ENCODE measurements at regions not wholly inside any gene's neighbourhood (a gene's known extent, or its start where the extent isn't known, plus 50 kb on each side); places are given as distances from the start of the nearest gene placed in this dataset.
A peak's percentile ranks its signal among the peaks of the same experiment; 100 is the strongest.

- no peak for DNase-seq
- H3K27ac ChIP-seq (ENCODE audit: low read length): no peak overlapping the region
- no peaks in the 10 kb centered on the region for H3K36me3 ChIP-seq (ENCODE audit: control insufficient read depth, insufficient read depth, low read length)
- H3K27me3 ChIP-seq (ENCODE audit: control insufficient read depth, insufficient read depth, low read length): no peaks in the 10 kb centered on the region
- WGBS (ENCODE audit: insufficient coverage): 100% methylated on average over 1 of the region's 5 CpGs
- H3K4me1 ChIP-seq (ENCODE audit: control insufficient read depth, insufficient read depth, low read length): no peaks in the 10 kb centered on the region
- H3K4me3 ChIP-seq (ENCODE audit: low read length): no peak overlapping the region
- H3K9me3 ChIP-seq (replicated peaks; ENCODE audit: control insufficient read depth, low read depth, low read length): no peaks in the 10 kb centered on the region
Observed at GRCh38 chr15:35764661-35765519, 218.9 kb upstream of the DPH6 start.

DNA sequence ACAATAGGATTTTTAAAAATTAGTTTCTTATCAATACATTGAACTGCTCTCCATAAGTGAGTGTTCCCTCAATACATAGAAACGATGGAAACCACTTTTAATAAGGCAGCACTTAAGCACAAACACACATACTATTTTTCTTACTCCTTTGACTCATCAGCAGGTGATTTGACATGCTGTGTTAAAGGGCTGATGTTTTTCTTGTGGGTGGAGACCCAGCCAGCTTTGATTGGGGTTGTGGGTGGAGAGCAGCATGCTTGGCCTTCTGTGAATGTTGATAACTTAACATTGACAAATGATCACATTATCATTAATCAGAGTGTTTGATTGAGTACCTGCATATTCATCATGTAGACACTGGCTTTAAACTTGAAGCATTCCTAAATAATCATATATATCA is 223.0 kb upstream of the DPH6 start:
- no peaks in the 10 kb centered on the region for H3K36me3 ChIP-seq (ENCODE audit: control insufficient read depth, insufficient read depth, low read length)
- H3K27ac ChIP-seq (ENCODE audit: low read length): no peak overlapping the region
- no peaks in the 10 kb centered on the region for H3K4me1 ChIP-seq (ENCODE audit: control insufficient read depth, insufficient read depth, low read length)
- no peak for DNase-seq
- no peak overlapping the region for H3K4me3 ChIP-seq (ENCODE audit: low read length)
- no CpG with 5 or more reads among the region's 1 CpG for WGBS (ENCODE audit: insufficient coverage)
- no peaks in the 10 kb centered on the region for H3K9me3 ChIP-seq (replicated peaks; ENCODE audit: control insufficient read depth, low read depth, low read length)
- no peaks in the 10 kb centered on the region for H3K27me3 ChIP-seq (ENCODE audit: control insufficient read depth, insufficient read depth, low read length)

DNA sequence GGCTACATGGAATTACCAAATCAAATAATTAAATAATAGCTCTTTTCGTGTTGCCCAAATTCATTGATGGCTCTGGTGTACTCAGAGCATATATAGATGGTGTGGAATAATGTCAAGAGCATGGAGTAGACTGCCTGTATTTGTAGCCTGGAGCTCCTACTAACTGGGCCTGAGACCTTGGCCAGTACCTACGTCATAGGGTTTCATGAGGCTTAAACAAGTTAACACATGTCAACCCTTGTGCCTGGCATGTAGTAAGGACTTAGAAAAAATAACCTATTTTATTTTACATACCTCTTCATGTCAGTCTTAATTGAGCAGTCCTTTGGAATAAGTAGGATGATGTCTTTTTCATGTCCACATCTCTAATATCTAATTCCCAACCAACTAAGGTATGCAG is 223.7 kb upstream of the DPH6 start:
- H3K36me3 ChIP-seq (ENCODE audit: control insufficient read depth, insufficient read depth, low read length): no peaks in the 10 kb centered on the region
- H3K27ac ChIP-seq (ENCODE audit: low read length): no peak overlapping the region
- whole genome bisulfite sequencing (ENCODE audit: insufficient coverage): no CpG with 5 or more reads among the region's 2 CpGs
- no peaks in the 10 kb centered on the region for H3K9me3 ChIP-seq (replicated peaks; ENCODE audit: control insufficient read depth, low read depth, low read length)
- H3K4me1 ChIP-seq (ENCODE audit: control insufficient read depth, insufficient read depth, low read length): no peaks in the 10 kb centered on the region
- no peak overlapping the region for H3K4me3 ChIP-seq (ENCODE audit: low read length)
- no peaks in the 10 kb centered on the region for H3K27me3 ChIP-seq (ENCODE audit: control insufficient read depth, insufficient read depth, low read length)
- no peak for DNase-seq

DNA sequence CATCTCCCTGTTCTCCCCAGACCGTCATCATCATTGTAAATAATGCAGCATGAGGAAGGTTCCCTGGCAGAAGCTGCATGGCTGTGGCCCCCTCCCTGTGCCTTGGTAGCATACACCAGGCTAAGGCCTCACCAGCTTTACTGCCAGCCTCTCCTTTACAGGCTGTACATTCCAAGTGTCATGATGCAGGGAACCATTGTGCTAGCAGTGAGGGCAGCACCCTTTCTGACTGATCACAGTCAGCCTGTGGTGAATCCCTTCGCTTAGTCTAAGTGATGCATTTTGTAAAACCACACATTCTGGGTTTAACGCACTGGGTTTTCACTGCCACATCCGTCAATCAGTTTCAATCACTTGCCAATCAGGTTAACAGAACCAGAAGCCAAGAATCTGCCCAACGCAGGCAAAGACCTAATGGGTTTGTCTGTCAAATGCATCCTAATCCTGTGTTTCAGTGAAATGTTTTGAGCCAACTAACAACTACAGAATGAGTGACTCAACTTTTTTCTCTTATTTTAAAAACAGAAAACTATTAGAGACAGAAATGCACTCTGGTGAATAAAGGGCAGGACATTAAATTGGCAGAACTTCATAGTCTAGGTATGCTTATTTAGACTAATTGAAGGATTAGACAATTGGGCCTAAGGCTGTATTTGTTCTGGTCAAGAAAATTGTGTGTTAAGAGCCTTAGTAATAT is 225.9 kb upstream of the DPH6 start:
- 96% methylated on average over 3 of the region's 5 CpGs for WGBS (ENCODE audit: insufficient coverage)
- no peak for DNase-seq
- Histone ChIP-seq H3K27me3 (ENCODE audit: control insufficient read depth, insufficient read depth, low read length) (no peaks in the 10 kb centered on the region), H3K9me3 (replicated peaks; ENCODE audit: control insufficient read depth, low read depth, low read length) (no peaks in the 10 kb centered on the region), H3K27ac (ENCODE audit: low read length) (no peak overlapping the region), H3K4me1 (ENCODE audit: control insufficient read depth, insufficient read depth, low read length) (no peaks in the 10 kb centered on the region), H3K36me3 (ENCODE audit: control insufficient read depth, insufficient read depth, low read length) (no peaks in the 10 kb centered on the region), H3K4me3 (ENCODE audit: low read length) (no peak overlapping the region)

DNA sequence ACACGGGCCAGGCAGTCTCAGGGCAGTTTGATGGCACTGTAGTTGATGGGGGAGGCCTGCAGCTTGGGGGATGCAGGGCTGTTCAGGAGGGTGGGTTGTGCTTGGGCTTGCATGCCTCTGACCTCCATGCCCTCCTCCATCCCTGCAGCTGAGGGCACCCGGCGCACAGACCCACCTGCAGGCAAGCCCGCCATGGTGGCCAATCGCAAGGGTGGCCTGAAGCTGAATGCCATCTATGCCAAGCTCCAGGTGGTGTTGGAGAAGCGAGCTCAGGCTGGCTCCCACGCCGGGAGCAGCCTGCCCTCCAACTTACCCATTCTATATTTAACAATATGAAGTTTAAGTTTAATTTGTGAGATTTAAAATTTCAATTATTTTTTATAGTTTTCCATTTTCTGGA is 228.7 kb upstream of the DPH6 start:
- no peak overlapping the region for H3K4me3 ChIP-seq (ENCODE audit: low read length)
- 100% methylated on average over 2 of the region's 8 CpGs for WGBS (ENCODE audit: insufficient coverage)
- DNase-seq: no peak
- H3K4me1 ChIP-seq (ENCODE audit: control insufficient read depth, insufficient read depth, low read length): no peaks in the 10 kb centered on the region
- no peak overlapping the region for H3K27ac ChIP-seq (ENCODE audit: low read length)
- no peaks in the 10 kb centered on the region for H3K27me3 ChIP-seq (ENCODE audit: control insufficient read depth, insufficient read depth, low read length)
- no peaks in the 10 kb centered on the region for H3K9me3 ChIP-seq (replicated peaks; ENCODE audit: control insufficient read depth, low read depth, low read length)
- no peaks in the 10 kb centered on the region for H3K36me3 ChIP-seq (ENCODE audit: control insufficient read depth, insufficient read depth, low read length)

GRCh38 chr15:35775471-35775870 is 229.5 kb upstream of the DPH6 start:
- Histone ChIP-seq H3K27me3 (ENCODE audit: control insufficient read depth, insufficient read depth, low read length) (no peaks in the 10 kb centered on the region), H3K4me1 (ENCODE audit: control insufficient read depth, insufficient read depth, low read length) (no peaks in the 10 kb centered on the region), H3K9me3 (replicated peaks; ENCODE audit: control insufficient read depth, low read depth, low read length) (no peaks in the 10 kb centered on the region), H3K36me3 (ENCODE audit: control insufficient read depth, insufficient read depth, low read length) (no peaks in the 10 kb centered on the region), H3K27ac (ENCODE audit: low read length) (no peak overlapping the region), H3K4me3 (ENCODE audit: low read length) (no peak overlapping the region)
- no peak for DNase-seq
- no CpG with 5 or more reads among the region's 4 CpGs for WGBS (ENCODE audit: insufficient coverage)

DNA sequence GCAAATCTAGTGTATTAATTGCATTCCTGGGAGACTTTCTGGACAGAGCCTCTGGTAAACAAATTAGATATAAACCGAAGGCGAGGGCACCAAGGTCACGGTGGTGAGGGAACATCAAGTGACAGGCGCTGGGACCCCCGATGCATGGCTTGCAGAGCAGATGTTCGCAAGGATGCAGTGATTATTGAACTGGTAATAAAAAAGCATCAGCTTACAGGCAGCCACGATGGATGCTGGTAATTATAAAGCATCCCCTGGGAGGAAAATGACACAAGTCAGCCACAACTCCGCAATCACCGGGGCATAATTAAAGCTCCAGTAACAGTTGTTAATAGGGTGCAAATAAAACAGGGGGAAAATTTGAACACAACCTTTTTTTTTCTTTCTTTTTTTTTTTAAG is 231.1 kb upstream of the DPH6 start:
- WGBS (ENCODE audit: insufficient coverage): 32% methylated on average over 6 of the region's 9 CpGs
- no peak overlapping the region for H3K4me3 ChIP-seq (ENCODE audit: low read length)
- no peaks in the 10 kb centered on the region for H3K36me3 ChIP-seq (ENCODE audit: control insufficient read depth, insufficient read depth, low read length)
- H3K9me3 ChIP-seq (replicated peaks; ENCODE audit: control insufficient read depth, low read depth, low read length): no peaks in the 10 kb centered on the region
- H3K27me3 ChIP-seq (ENCODE audit: control insufficient read depth, insufficient read depth, low read length): no peaks in the 10 kb centered on the region
- H3K4me1 ChIP-seq (ENCODE audit: control insufficient read depth, insufficient read depth, low read length): no peaks in the 10 kb centered on the region
- no peak for DNase-seq
- H3K27ac ChIP-seq (ENCODE audit: low read length): no peak overlapping the region

DNA sequence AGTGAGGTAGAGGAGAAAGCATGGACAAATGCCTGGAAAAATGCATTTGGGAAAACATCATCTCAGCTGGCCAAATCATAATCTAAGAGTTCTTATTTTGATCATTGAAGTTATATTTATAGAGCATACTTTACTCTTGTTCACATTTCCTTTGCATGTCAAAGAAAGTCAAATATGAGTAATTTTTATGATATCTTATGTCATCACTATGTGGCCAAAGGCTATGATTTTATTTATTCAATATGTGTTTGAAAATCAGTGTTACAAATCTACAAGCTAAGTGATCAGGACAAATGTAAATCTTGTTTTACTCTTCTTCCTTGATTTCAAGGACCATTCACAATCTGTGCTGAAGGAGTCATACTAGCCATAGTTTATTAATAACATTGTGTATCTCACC is 237.2 kb upstream of the DPH6 start:
- no peak for DNase-seq
- Histone ChIP-seq H3K9me3 (replicated peaks; ENCODE audit: control insufficient read depth, low read depth, low read length) (no peaks in the 10 kb centered on the region), H3K4me1 (ENCODE audit: control insufficient read depth, insufficient read depth, low read length) (no peaks in the 10 kb centered on the region), H3K4me3 (ENCODE audit: low read length) (no peak overlapping the region), H3K36me3 (ENCODE audit: control insufficient read depth, insufficient read depth, low read length) (no peaks in the 10 kb centered on the region), H3K27ac (ENCODE audit: low read length) (no peak overlapping the region), H3K27me3 (ENCODE audit: control insufficient read depth, insufficient read depth, low read length) (no peaks in the 10 kb centered on the region)

- no peaks in the 10 kb centered on the region for H3K36me3 ChIP-seq (ENCODE audit: control insufficient read depth, insufficient read depth, low read length)
- H3K4me1 ChIP-seq (ENCODE audit: control insufficient read depth, insufficient read depth, low read length): no peaks in the 10 kb centered on the region
- no peak overlapping the region for H3K4me3 ChIP-seq (ENCODE audit: low read length)
- WGBS (ENCODE audit: insufficient coverage): no CpG with 5 or more reads among the region's 2 CpGs
- no peaks in the 10 kb centered on the region for H3K27me3 ChIP-seq (ENCODE audit: control insufficient read depth, insufficient read depth, low read length)
- H3K9me3 ChIP-seq (replicated peaks; ENCODE audit: control insufficient read depth, low read depth, low read length): no peaks in the 10 kb centered on the region
- peak; percentile 10 for DNase-seq
- no peak overlapping the region for H3K27ac ChIP-seq (ENCODE audit: low read length)
Observed at GRCh38 chr15:35784745-35785144, 238.8 kb upstream of the DPH6 start.

GRCh38 chr15:35810007-35810406 is 264.0 kb upstream of the DPH6 start:
- Histone ChIP-seq H3K4me1 (ENCODE audit: control insufficient read depth, insufficient read depth, low read length) (no peaks in the 10 kb centered on the region), H3K27ac (ENCODE audit: low read length) (no peak overlapping the region), H3K27me3 (ENCODE audit: control insufficient read depth, insufficient read depth, low read length) (no peaks in the 10 kb centered on the region), H3K4me3 (ENCODE audit: low read length) (no peak overlapping the region), H3K36me3 (ENCODE audit: control insufficient read depth, insufficient read depth, low read length) (no peaks in the 10 kb centered on the region), H3K9me3 (replicated peaks; ENCODE audit: control insufficient read depth, low read depth, low read length) (no peaks in the 10 kb centered on the region)
- WGBS (ENCODE audit: insufficient coverage): 49% methylated on average over 2 of the region's 6 CpGs
- peak; percentile 68 for DNase-seq

Data from muscle of leg (tissue), 3 donors.